ENCODE measurements at regions not wholly inside any gene's neighbourhood (a gene's known extent, or its start where the extent isn't known, plus 50 kb on each side); places are given as distances from the start of the nearest gene placed in this dataset.
"Not testable (repeated sequence)": the region's sequence is repeated elsewhere in the genome, so short reads cannot be mapped to it uniquely, and the experiment has no call there.

DNA sequence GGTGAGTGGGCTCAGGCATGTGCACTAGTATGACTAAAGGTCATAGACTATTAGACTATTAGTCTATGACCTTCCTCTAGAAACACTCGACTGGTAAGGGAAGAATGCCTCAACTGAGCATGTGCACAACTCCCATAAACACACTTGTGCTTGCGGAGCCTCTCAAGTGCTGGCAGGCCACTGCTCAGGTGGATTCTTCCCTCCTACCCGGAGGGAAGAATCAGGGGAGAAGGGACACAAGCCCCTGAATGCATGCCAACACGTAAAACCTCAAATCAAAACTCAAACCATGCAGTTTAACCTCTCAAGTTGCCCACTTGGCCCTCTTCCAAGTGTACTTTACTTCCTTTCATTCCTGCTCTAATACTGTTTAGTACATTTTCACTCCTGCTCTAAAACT lies 287.6 kb upstream of the SGCG start:
- no peak overlapping the region for H3K9ac ChIP-seq (ENCODE audit: low read length)
- no peak overlapping the region for H2AFZ ChIP-seq (ENCODE audit: low read depth, low read length)
- Mint-ChIP-seq H3K4me3 (ENCODE audit: unreplicated experiment) (no peak overlapping the region), H3K4me1 (ENCODE audit: low read depth, unreplicated experiment) (no peaks in the 10 kb centered on the region), H3K36me3 (ENCODE audit: low read depth, unreplicated experiment) (no peaks in the 10 kb centered on the region), H3K27ac (ENCODE audit: unreplicated experiment) (no peak overlapping the region), H3K27me3 (ENCODE audit: low read depth, unreplicated experiment) (no peaks in the 10 kb centered on the region), H3K9me3 (ENCODE audit: unreplicated experiment) (peaks cover 1% of the 10 kb centered on the region)
- H3K27me3 ChIP-seq (ENCODE audit: insufficient read depth, low read length) = no peaks in the 10 kb centered on the region
- no peak for FAIRE-seq
- H3K79me2 ChIP-seq (ENCODE audit: insufficient read depth, low read length) = no peaks in the 10 kb centered on the region
- no peak overlapping the region for H3K27ac ChIP-seq (ENCODE audit: low read depth, low read length)
- H3K9me3 ChIP-seq (ENCODE audit: insufficient read depth, low read depth, low read length) = no peaks in the 10 kb centered on the region
- H4K20me1 ChIP-seq (ENCODE audit: insufficient read depth, low read length) = no peaks in the 10 kb centered on the region
- no peak overlapping the region for H3K4me3 ChIP-seq (ENCODE audit: insufficient read depth, low read depth, low read length)
- H3K36me3 ChIP-seq (ENCODE audit: insufficient read depth, low read length) = no peaks in the 10 kb centered on the region
- H3K4me2 ChIP-seq (ENCODE audit: low read length) = no peak overlapping the region
- no peak for TF ChIP-seq EZH2 (IDR thresholded peaks at IDR 0.05; ENCODE audit: insufficient read depth, low read length)
- TF ChIP-seq, protein P1, sequence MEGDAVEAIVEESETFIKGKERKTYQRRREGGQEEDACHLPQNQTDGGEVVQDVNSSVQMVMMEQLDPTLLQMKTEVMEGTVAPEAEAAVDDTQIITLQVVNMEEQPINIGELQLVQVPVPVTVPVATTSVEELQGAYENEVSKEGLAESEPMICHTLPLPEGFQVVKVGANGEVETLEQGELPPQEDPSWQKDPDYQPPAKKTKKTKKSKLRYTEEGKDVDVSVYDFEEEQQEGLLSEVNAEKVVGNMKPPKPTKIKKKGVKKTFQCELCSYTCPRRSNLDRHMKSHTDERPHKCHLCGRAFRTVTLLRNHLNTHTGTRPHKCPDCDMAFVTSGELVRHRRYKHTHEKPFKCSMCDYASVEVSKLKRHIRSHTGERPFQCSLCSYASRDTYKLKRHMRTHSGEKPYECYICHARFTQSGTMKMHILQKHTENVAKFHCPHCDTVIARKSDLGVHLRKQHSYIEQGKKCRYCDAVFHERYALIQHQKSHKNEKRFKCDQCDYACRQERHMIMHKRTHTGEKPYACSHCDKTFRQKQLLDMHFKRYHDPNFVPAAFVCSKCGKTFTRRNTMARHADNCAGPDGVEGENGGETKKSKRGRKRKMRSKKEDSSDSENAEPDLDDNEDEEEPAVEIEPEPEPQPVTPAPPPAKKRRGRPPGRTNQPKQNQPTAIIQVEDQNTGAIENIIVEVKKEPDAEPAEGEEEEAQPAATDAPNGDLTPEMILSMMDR (IDR thresholded peaks at IDR 0.05; ENCODE audit: insufficient read depth, low read depth, low read length) = no peak
- H3K4me1 ChIP-seq (ENCODE audit: insufficient read depth, low read length) = no peaks in the 10 kb centered on the region
- DNase-seq (ENCODE audit: low read depth) = no peak

DNA sequence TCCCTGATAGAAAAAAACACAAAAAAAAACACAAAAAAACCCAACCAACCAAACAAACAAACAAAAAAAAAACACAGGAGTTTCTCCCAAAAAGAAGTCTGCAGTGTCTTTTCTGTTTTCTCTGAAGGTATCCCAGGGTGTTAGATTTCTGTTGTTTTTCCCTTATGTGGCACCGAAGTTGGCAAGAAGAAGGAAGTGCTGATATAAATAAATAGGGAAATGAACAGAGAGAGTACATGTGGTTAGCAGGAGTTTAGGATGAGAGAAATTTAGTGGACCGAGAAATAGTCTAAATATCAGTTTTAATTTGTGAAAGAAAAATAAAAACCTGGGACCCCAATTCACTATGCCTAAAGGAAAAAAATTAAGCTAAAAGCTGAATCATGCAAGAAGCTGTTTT lies 287.0 kb upstream of the SGCG start:
- Mint-ChIP-seq H3K36me3 (ENCODE audit: low read depth, unreplicated experiment) (no peaks in the 10 kb centered on the region), H3K27me3 (ENCODE audit: low read depth, unreplicated experiment) (no peaks in the 10 kb centered on the region), H3K4me1 (ENCODE audit: low read depth, unreplicated experiment) (no peaks in the 10 kb centered on the region), H3K27ac (ENCODE audit: unreplicated experiment) (no peak overlapping the region), H3K4me3 (ENCODE audit: unreplicated experiment) (no peak overlapping the region), H3K9me3 (ENCODE audit: unreplicated experiment) (peaks cover 1% of the 10 kb centered on the region)
- Histone ChIP-seq H3K9me3 (ENCODE audit: insufficient read depth, low read depth, low read length) (no peaks in the 10 kb centered on the region), H3K4me1 (ENCODE audit: insufficient read depth, low read length) (no peaks in the 10 kb centered on the region), H2AFZ (ENCODE audit: low read depth, low read length) (no peak overlapping the region), H3K4me2 (ENCODE audit: low read length) (no peak overlapping the region), H3K36me3 (ENCODE audit: insufficient read depth, low read length) (no peaks in the 10 kb centered on the region), H3K79me2 (ENCODE audit: insufficient read depth, low read length) (no peaks in the 10 kb centered on the region), H4K20me1 (ENCODE audit: insufficient read depth, low read length) (no peaks in the 10 kb centered on the region), H3K9ac (ENCODE audit: low read length) (no peak overlapping the region), H3K4me3 (ENCODE audit: insufficient read depth, low read depth, low read length) (no peak overlapping the region), H3K27me3 (ENCODE audit: insufficient read depth, low read length) (no peaks in the 10 kb centered on the region), H3K27ac (ENCODE audit: low read depth, low read length) (no peak overlapping the region)
- FAIRE-seq (no peak), DNase-seq (ENCODE audit: low read depth) (no peak)
- TF ChIP-seq EZH2 (IDR thresholded peaks at IDR 0.05; ENCODE audit: insufficient read depth, low read length) = no peak
- TF ChIP-seq, protein P1 (IDR thresholded peaks at IDR 0.05; ENCODE audit: insufficient read depth, low read depth, low read length) = no peak

DNA sequence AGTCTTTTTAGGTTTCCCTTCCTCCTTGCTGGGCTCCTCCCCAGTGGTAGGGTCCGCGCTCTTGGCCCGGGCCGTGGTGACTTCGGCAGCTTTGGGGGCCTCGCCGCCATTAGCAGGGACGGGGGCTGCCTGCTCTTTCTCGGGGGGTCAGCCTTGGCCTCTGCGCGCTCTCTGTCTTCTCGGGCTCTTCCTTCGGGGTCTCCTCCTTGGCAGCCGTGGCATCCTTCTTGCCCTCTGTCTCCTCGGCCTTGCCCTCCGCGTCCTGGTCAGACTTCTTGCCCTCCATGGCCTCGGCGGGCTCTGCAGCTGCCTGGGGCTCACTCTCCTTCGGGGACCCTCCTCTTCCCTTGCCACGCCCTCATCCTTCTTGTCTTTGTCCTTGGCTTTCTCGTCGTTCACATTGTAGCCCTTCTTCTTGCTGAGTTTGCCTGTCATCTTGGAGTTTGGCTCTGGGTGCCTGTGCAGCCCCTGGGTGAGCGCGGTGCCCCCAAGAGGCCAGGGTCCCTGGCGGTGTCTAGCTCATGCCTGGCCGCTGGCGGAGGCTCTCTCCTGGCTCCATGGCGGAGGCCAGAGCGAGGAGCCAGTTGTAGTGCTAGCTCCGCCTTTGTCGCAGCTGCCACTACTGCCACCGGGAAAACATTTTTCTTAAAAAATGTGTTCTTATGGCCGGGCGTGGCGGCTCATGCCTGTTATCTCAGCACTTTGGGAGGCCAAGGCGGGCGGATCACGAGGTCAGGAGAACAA lies 283.0 kb upstream of the SGCG start:
- H3K4me1 Mint-ChIP-seq (ENCODE audit: low read depth, unreplicated experiment) = no peaks in the 10 kb centered on the region
- Histone ChIP-seq H3K4me1 (ENCODE audit: insufficient read depth, low read length) (no peaks in the 10 kb centered on the region), H3K27ac (ENCODE audit: low read depth, low read length) (no peak overlapping the region), H4K20me1 (ENCODE audit: insufficient read depth, low read length) (no peaks in the 10 kb centered on the region), H3K9ac (ENCODE audit: low read length) (no peak overlapping the region), H3K79me2 (ENCODE audit: insufficient read depth, low read length) (no peaks in the 10 kb centered on the region), H2AFZ (ENCODE audit: low read depth, low read length) (no peak overlapping the region), H3K4me2 (ENCODE audit: low read length) (no peak overlapping the region), H3K9me3 (ENCODE audit: insufficient read depth, low read depth, low read length) (no peaks in the 10 kb centered on the region), H3K4me3 (ENCODE audit: insufficient read depth, low read depth, low read length) (no peak overlapping the region), H3K36me3 (ENCODE audit: insufficient read depth, low read length) (no peaks in the 10 kb centered on the region), H3K27me3 (ENCODE audit: insufficient read depth, low read length) (no peaks in the 10 kb centered on the region)
- FAIRE-seq (no peak), DNase-seq (ENCODE audit: low read depth) (no peak)
- H3K4me3 Mint-ChIP-seq (ENCODE audit: unreplicated experiment) = no peak overlapping the region
- no peaks in the 10 kb centered on the region for H3K36me3 Mint-ChIP-seq (ENCODE audit: low read depth, unreplicated experiment)
- H3K9me3 Mint-ChIP-seq (ENCODE audit: unreplicated experiment) = peaks cover 10% of the 10 kb centered on the region
- no peak overlapping the region for H3K27ac Mint-ChIP-seq (ENCODE audit: unreplicated experiment)
- H3K27me3 Mint-ChIP-seq (ENCODE audit: low read depth, unreplicated experiment) = no peaks in the 10 kb centered on the region
- no peak for TF ChIP-seq EZH2 (IDR thresholded peaks at IDR 0.05; ENCODE audit: insufficient read depth, low read length)
- TF ChIP-seq, protein P1 (IDR thresholded peaks at IDR 0.05; ENCODE audit: insufficient read depth, low read depth, low read length) = no peak

DNA sequence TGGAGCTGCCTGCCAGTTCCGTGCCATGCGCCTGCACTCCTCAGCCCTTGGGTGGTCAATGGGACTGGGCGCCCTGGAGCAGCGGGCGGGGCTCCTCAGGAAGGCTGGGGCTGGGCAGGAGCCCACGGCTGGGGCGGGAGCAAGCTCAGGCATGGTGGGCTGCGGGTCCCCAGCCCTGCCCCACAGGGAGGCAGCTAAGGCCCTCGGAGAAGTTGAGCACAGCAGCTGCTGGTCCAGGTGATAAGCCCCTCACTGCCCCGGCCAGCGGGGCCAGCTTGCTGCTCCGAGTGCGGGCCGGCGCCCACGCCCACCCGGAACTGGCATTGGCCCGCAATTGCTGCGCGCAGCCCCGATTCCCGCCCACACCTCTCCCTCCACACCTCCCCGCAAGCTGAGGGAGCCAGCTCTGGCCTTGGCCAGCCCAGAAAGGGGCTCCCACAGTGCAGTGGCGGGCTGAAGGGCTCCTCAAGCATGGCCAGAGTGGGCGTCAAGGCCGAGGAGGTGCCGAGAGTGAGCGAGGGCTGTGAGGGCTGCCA lies 280.3 kb upstream of the SGCG start:
- not testable (repeated sequence) for H3K4me1 Mint-ChIP-seq (ENCODE audit: low read depth, unreplicated experiment); H3K4me3 ChIP-seq (ENCODE audit: insufficient read depth, low read depth, low read length); H3K9ac ChIP-seq (ENCODE audit: low read length); H3K79me2 ChIP-seq (ENCODE audit: insufficient read depth, low read length); H3K27ac Mint-ChIP-seq (ENCODE audit: unreplicated experiment); H4K20me1 ChIP-seq (ENCODE audit: insufficient read depth, low read length); FAIRE-seq; H3K36me3 ChIP-seq (ENCODE audit: insufficient read depth, low read length); H3K4me3 Mint-ChIP-seq (ENCODE audit: unreplicated experiment); H3K27me3 Mint-ChIP-seq (ENCODE audit: low read depth, unreplicated experiment); H3K9me3 ChIP-seq (ENCODE audit: insufficient read depth, low read depth, low read length); H2AFZ ChIP-seq (ENCODE audit: low read depth, low read length); DNase-seq (ENCODE audit: low read depth); H3K36me3 Mint-ChIP-seq (ENCODE audit: low read depth, unreplicated experiment); H3K4me1 ChIP-seq (ENCODE audit: insufficient read depth, low read length); H3K9me3 Mint-ChIP-seq (ENCODE audit: unreplicated experiment); H3K27ac ChIP-seq (ENCODE audit: low read depth, low read length); H3K27me3 ChIP-seq (ENCODE audit: insufficient read depth, low read length); H3K4me2 ChIP-seq (ENCODE audit: low read length)
